ENCODE measurements at regions not wholly inside any gene's neighbourhood (a gene's known extent, or its start where the extent isn't known, plus 50 kb on each side); places are given as distances from the start of the nearest gene placed in this dataset.

- Histone ChIP-seq H3K36me3 (no peaks in the 10 kb centered on the region), H4K20me1 (no peaks in the 10 kb centered on the region), H3K4me2 (no peak overlapping the region), H3K9me3 (no peaks in the 10 kb centered on the region), H3K4me1 (no peaks in the 10 kb centered on the region), H3K27me3 (no peaks in the 10 kb centered on the region), H3K9ac (no peak overlapping the region), H3K4me3 (no peak overlapping the region), H3K27ac (no peak overlapping the region)
- no peak for TF ChIP-seq Cebpa-rat (IDR thresholded peaks at IDR 0.05)
Observed at GRCh38 chr3:153591561-153592245, 429.7 kb downstream of the RAP2B start.

GRCh38 chr3:153595186-153595815 lies 433.3 kb downstream of the RAP2B start:
- Histone ChIP-seq H3K27ac (no peak overlapping the region), H3K4me3 (no peak overlapping the region), H3K4me1 (no peaks in the 10 kb centered on the region), H3K4me2 (no peak overlapping the region), H3K9me3 (no peaks in the 10 kb centered on the region), H3K27me3 (no peaks in the 10 kb centered on the region), H3K9ac (no peak overlapping the region), H4K20me1 (no peaks in the 10 kb centered on the region), H3K36me3 (no peaks in the 10 kb centered on the region)
- no peak for TF ChIP-seq Cebpa-rat (IDR thresholded peaks at IDR 0.05)

- Histone ChIP-seq H3K27ac (no peak overlapping the region), H3K36me3 (no peaks in the 10 kb centered on the region)
- TF ChIP-seq Cebpa-rat (IDR thresholded peaks at IDR 0.05) = no peak
Observed at GRCh38 chr3:153596401-153596800, 434.4 kb downstream of the RAP2B start.

GRCh38 chr3:153599685-153600084 lies 437.7 kb downstream of the RAP2B start:
- H3K9ac ChIP-seq = no peak overlapping the region
- no peak overlapping the region for H3K27ac ChIP-seq
- H3K36me3 ChIP-seq = no peaks in the 10 kb centered on the region
- no peaks in the 10 kb centered on the region for H3K4me1 ChIP-seq
- H3K27me3 ChIP-seq = no peaks in the 10 kb centered on the region
- H3K4me3 ChIP-seq = no peak overlapping the region
- H4K20me1 ChIP-seq = no peaks in the 10 kb centered on the region
- TF ChIP-seq Cebpa-rat (IDR thresholded peaks at IDR 0.05) = no peak
- H3K4me2 ChIP-seq = no peak overlapping the region
- no peaks in the 10 kb centered on the region for H3K9me3 ChIP-seq

More at GRCh38 chr3:153596401-153596800, 434.4 kb downstream of the RAP2B start:
- Histone ChIP-seq H4K20me1 (no peaks in the 10 kb centered on the region), H3K9ac (no peak overlapping the region), H3K4me3 (no peak overlapping the region), H3K4me1 (no peaks in the 10 kb centered on the region), H3K9me3 (no peaks in the 10 kb centered on the region), H3K27me3 (no peaks in the 10 kb centered on the region), H3K4me2 (no peak overlapping the region)

GRCh38 chr3:153600896-153601295 lies 438.9 kb downstream of the RAP2B start:
- no peak overlapping the region for H3K9ac ChIP-seq
- no peaks in the 10 kb centered on the region for H3K9me3 ChIP-seq
- no peaks in the 10 kb centered on the region for H3K27me3 ChIP-seq
- no peak for TF ChIP-seq Cebpa-rat (IDR thresholded peaks at IDR 0.05)
- H3K4me2 ChIP-seq = no peak overlapping the region
- H3K36me3 ChIP-seq = no peaks in the 10 kb centered on the region
- H4K20me1 ChIP-seq = no peaks in the 10 kb centered on the region
- H3K4me1 ChIP-seq = no peaks in the 10 kb centered on the region
- no peak overlapping the region for H3K27ac ChIP-seq
- no peak overlapping the region for H3K4me3 ChIP-seq

GRCh38 chr3:153601374-153601853 lies 439.4 kb downstream of the RAP2B start:
- H3K4me2 ChIP-seq = no peak overlapping the region

GRCh38 chr3:153602801-153603200 lies 440.8 kb downstream of the RAP2B start:
- no peak overlapping the region for H3K9ac ChIP-seq
- no peaks in the 10 kb centered on the region for H3K36me3 ChIP-seq
- H3K4me1 ChIP-seq = no peaks in the 10 kb centered on the region
- H3K4me2 ChIP-seq = no peak overlapping the region
- H3K9me3 ChIP-seq = no peaks in the 10 kb centered on the region
- H3K27ac ChIP-seq = no peak overlapping the region
- H3K4me3 ChIP-seq = no peak overlapping the region
- no peaks in the 10 kb centered on the region for H3K27me3 ChIP-seq
- no peak for TF ChIP-seq Cebpa-rat (IDR thresholded peaks at IDR 0.05)
- no peaks in the 10 kb centered on the region for H4K20me1 ChIP-seq

More at GRCh38 chr3:153601374-153601853, 439.4 kb downstream of the RAP2B start:
- no peaks in the 10 kb centered on the region for H3K27me3 ChIP-seq
- H3K36me3 ChIP-seq = no peaks in the 10 kb centered on the region
- no peak overlapping the region for H3K4me3 ChIP-seq
- H3K9ac ChIP-seq = no peak overlapping the region
- H3K4me1 ChIP-seq = no peaks in the 10 kb centered on the region
- no peaks in the 10 kb centered on the region for H4K20me1 ChIP-seq
- H3K27ac ChIP-seq = no peak overlapping the region
- TF ChIP-seq Cebpa-rat (IDR thresholded peaks at IDR 0.05) = no peak
- H3K9me3 ChIP-seq = no peaks in the 10 kb centered on the region

GRCh38 chr3:153614140-153614539 lies 452.1 kb downstream of the RAP2B start:
- no peaks in the 10 kb centered on the region for H3K4me1 ChIP-seq
- no peaks in the 10 kb centered on the region for H3K9me3 ChIP-seq
- H3K27me3 ChIP-seq = no peaks in the 10 kb centered on the region
- H4K20me1 ChIP-seq = no peaks in the 10 kb centered on the region
- H3K4me3 ChIP-seq = no peak overlapping the region
- H3K4me2 ChIP-seq = no peak overlapping the region
- no peak overlapping the region for H3K27ac ChIP-seq
- no peak overlapping the region for H3K9ac ChIP-seq
- no peak for TF ChIP-seq Cebpa-rat (IDR thresholded peaks at IDR 0.05)
- no peaks in the 10 kb centered on the region for H3K36me3 ChIP-seq

GRCh38 chr3:153614563-153614962 lies 452.5 kb downstream of the RAP2B start:
- Histone ChIP-seq H3K36me3 (no peaks in the 10 kb centered on the region), H3K9me3 (no peaks in the 10 kb centered on the region), H3K9ac (no peak overlapping the region), H3K27me3 (no peaks in the 10 kb centered on the region), H4K20me1 (no peaks in the 10 kb centered on the region), H3K4me1 (no peaks in the 10 kb centered on the region), H3K4me3 (no peak overlapping the region), H3K4me2 (no peak overlapping the region), H3K27ac (no peak overlapping the region)
- no peak for TF ChIP-seq Cebpa-rat (IDR thresholded peaks at IDR 0.05)

GRCh38 chr3:153615863-153616262 lies 453.8 kb downstream of the RAP2B start:
- no peak overlapping the region for H3K9ac ChIP-seq
- no peak for TF ChIP-seq Cebpa-rat (IDR thresholded peaks at IDR 0.05)
- no peaks in the 10 kb centered on the region for H3K27me3 ChIP-seq
- no peak overlapping the region for H3K4me2 ChIP-seq
- H3K36me3 ChIP-seq = no peaks in the 10 kb centered on the region
- no peaks in the 10 kb centered on the region for H3K4me1 ChIP-seq
- H3K9me3 ChIP-seq = no peaks in the 10 kb centered on the region
- H4K20me1 ChIP-seq = no peaks in the 10 kb centered on the region
- no peak overlapping the region for H3K27ac ChIP-seq
- H3K4me3 ChIP-seq = no peak overlapping the region

All from BLaER1 (cell line).